MCF 10A (cell line): ENCODE measurements at regions not wholly inside any gene's neighbourhood (a gene's known extent, or its start where the extent isn't known, plus 50 kb on each side); places are given as distances from the start of the nearest gene placed in this dataset.

ENCODE experiments used
- BruUV-seq: library from RNA; stranded (reverse); fragments of 400-500 nt; replicated peaks from 2 replicates; lab custom pipeline; 2021; lab: Mats Ljungman, UMichigan
- CTCF ChIA-PET: fragments of 300-600 bp; sonication (Branson Sonifier 250); formaldehyde crosslinking; extraction: SDS; loops from one replicate; lab custom pipeline; 2021; ENCODE audit warnings: antibody characterized with exemption, inconsistent platforms; lab: Yijun Ruan, JAX
- POLR2A ChIA-PET: fragments of 300-600, 350-650 bp; sonication (Branson Sonifier 250); formaldehyde crosslinking; extraction: SDS; loops from one replicate; lab custom pipeline; 2020; ENCODE audit warnings: antibody characterized with exemption, inconsistent platforms; lab: Yijun Ruan, JAX
- DNase-seq: peaks from one replicate; pipeline ENCODE4 v3.0.0-alpha.2; 2018; ENCODE audit not compliant: unreplicated experiment
- H3K27ac Mint-ChIP-seq: one replicate; pipeline ENCODE4 v1.8.0; 2022; ENCODE audit warnings: mild to moderate bottlenecking, low read depth, mixed read lengths; ENCODE audit not compliant: unreplicated experiment
- H3K27me3 Mint-ChIP-seq: one replicate; pipeline ENCODE4 v1.8.0; 2022; ENCODE audit warnings: mixed read lengths; ENCODE audit not compliant: insufficient read depth, unreplicated experiment
- H3K36me3 Mint-ChIP-seq: one replicate; pipeline ENCODE4 v1.8.0; 2022; ENCODE audit warnings: mild to moderate bottlenecking, moderate library complexity, mixed read lengths; ENCODE audit not compliant: insufficient read depth, unreplicated experiment
- H3K4me1 Mint-ChIP-seq: one replicate; pipeline ENCODE4 v1.8.0; 2022; ENCODE audit warnings: mixed read lengths; ENCODE audit not compliant: insufficient read depth, unreplicated experiment
- H3K4me3 Mint-ChIP-seq: one replicate; pipeline ENCODE4 v1.8.0; 2022; ENCODE audit warnings: mild to moderate bottlenecking, moderate library complexity, mixed read lengths; ENCODE audit not compliant: unreplicated experiment
- H3K9me3 Mint-ChIP-seq: one replicate; pipeline ENCODE4 v1.8.0; 2022; ENCODE audit warnings: mixed read lengths; ENCODE audit not compliant: unreplicated experiment
- intact Hi-C: fragments of 100-400 bp; cut with micrococcal nuclease; formaldehyde crosslinking; loops from 2 replicates; pipeline ENCODE4 v1.14.1; 2022
- TF ChIP-seq, protein P1 (sequence below): fragments of 200-600 bp; IDR thresholded peaks from one replicate; pipeline ENCODE4 v1.8.0; 2022; ENCODE audit warnings: antibody characterized with exemption, mild to moderate bottlenecking; ENCODE audit not compliant: unreplicated experiment

DNA sequence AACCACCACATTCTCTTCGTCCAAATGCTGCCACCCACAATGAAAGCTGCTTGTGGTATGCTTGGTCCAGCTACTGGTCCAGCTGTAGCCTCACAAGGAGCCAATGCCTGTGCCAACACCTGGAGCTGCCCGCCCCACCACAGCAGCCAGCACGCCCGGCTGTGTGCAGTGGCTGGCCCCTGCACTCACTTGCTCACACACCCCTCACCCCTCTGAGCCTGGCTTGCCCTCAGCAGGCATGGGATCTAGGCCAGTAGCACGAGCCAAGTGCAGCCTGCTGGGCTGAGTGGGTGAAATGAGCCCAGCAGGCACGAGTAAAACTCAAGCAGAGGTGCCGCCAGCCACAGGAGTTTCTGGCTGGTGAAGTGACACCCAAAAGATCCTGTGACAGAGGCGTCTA, 2096.4 kb upstream of the PCDH20 start:
- intact Hi-C loops, result no loop called here

DNA sequence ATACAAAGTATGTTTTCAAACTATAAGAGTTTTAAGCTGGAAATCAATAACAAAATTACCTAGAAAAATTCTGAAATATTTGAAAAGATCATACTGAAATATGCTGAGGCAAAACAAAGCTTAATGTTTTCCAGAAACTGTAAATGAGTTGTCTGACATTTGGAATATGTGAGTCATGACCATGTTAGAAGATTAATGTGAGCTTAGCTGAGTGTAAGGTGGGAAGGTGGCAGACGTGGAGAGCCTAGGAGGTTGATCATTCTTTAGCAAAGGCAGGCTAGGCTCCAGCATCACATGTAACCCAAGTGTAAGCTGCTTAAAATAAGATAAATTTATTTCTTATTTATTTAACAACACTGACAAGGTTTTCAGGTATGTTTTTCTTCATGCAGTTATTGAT, 2086.1 kb upstream of the PCDH20 start:
- CTCF ChIA-PET, result no interaction called here
- H3K4me1 Mint-ChIP-seq, result no peaks in the 10 kb centered on the region
- TF ChIP-seq, protein P1, sequence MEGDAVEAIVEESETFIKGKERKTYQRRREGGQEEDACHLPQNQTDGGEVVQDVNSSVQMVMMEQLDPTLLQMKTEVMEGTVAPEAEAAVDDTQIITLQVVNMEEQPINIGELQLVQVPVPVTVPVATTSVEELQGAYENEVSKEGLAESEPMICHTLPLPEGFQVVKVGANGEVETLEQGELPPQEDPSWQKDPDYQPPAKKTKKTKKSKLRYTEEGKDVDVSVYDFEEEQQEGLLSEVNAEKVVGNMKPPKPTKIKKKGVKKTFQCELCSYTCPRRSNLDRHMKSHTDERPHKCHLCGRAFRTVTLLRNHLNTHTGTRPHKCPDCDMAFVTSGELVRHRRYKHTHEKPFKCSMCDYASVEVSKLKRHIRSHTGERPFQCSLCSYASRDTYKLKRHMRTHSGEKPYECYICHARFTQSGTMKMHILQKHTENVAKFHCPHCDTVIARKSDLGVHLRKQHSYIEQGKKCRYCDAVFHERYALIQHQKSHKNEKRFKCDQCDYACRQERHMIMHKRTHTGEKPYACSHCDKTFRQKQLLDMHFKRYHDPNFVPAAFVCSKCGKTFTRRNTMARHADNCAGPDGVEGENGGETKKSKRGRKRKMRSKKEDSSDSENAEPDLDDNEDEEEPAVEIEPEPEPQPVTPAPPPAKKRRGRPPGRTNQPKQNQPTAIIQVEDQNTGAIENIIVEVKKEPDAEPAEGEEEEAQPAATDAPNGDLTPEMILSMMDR, result no peak
- BruUV-seq, result no TSS peak
- DNase-seq, result no peak
- POLR2A ChIA-PET, result interaction anchor here (0.9 kb wide), 1 partner anchor 9 kb away, joined by 3 read pairs; no protein-coding TSS in a partner anchor
- intact Hi-C loops, result no loop called here
- no peaks in the 10 kb centered on the region for H3K9me3 Mint-ChIP-seq
- H3K27ac Mint-ChIP-seq, result no peak overlapping the region
- no peaks in the 10 kb centered on the region for H3K36me3 Mint-ChIP-seq
- H3K4me3 Mint-ChIP-seq, result no peak overlapping the region
- H3K27me3 Mint-ChIP-seq, result peaks cover 13% of the 10 kb centered on the region

More for the DNA sequence above, 2096.4 kb upstream of the PCDH20 start:
- BruUV-seq, result no TSS peak
- Mint-ChIP-seq H3K27ac (no peak overlapping the region), H3K36me3 (no peaks in the 10 kb centered on the region), H3K4me3 (no peak overlapping the region), H3K4me1 (no peaks in the 10 kb centered on the region), H3K9me3 (no peaks in the 10 kb centered on the region), H3K27me3 (peaks cover 7% of the 10 kb centered on the region)
- POLR2A ChIA-PET, result no interaction called here
- CTCF ChIA-PET, result no interaction called here
- no peak for DNase-seq
- TF ChIP-seq, protein P1, result no peak

DNA sequence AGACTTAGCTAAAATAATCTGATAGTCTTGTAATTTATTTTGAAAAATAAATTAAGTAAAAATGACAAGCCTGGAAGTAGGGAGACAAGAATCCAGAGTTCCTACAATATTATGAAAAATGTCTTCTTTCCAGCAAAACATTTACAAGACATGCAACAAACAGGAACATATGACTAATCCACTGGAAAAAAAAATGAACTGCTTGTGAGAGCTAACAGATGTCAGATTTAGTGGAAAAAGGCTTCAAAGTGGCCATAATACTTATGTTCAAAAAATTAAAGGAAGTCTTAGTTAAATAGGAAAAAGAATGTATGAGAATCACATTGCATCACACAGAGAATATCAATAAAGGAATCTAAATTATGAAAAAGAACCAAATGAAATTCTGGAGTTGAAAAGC, 2082.0 kb upstream of the PCDH20 start:
- Mint-ChIP-seq H3K4me1 (no peaks in the 10 kb centered on the region), H3K27me3 (peaks cover 21% of the 10 kb centered on the region), H3K36me3 (no peaks in the 10 kb centered on the region), H3K4me3 (no peak overlapping the region), H3K9me3 (no peaks in the 10 kb centered on the region), H3K27ac (no peak overlapping the region)
- CTCF ChIA-PET, result no interaction called here
- DNase-seq, result no peak
- POLR2A ChIA-PET, result no interaction called here
- no TSS peak for BruUV-seq
- intact Hi-C loops, result no loop called here
- TF ChIP-seq, protein P1, result no peak

DNA sequence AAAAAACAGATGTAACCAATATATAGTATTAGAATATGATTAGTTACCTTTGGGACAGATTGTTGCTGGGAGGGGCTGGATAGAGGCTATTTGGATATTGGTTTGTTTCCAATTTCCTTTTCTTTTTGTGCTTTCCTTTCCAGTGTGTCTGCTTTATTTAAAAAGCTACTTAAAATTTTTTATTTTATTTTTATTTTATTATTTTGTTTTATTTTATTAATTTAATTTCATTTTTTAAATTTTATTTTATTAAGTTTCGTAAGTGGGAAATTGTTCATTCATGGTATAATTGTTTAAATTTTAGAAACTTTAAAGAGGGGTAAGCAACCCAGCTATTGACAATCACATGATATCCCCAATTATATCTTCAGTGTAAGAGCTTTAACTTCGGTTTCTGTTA, 2077.0 kb upstream of the PCDH20 start:
- Mint-ChIP-seq H3K9me3 (no peaks in the 10 kb centered on the region), H3K36me3 (no peaks in the 10 kb centered on the region), H3K4me3 (no peak overlapping the region), H3K4me1 (no peaks in the 10 kb centered on the region), H3K27ac (no peak overlapping the region), H3K27me3 (peaks cover 10% of the 10 kb centered on the region)
- BruUV-seq, result no TSS peak
- TF ChIP-seq, protein P1, result no peak
- no peak for DNase-seq
- ChIA-PET POLR2A (no interaction called here), CTCF (no interaction called here)
- intact Hi-C loops, result no loop called here
